ENCODE measurements at regions not wholly inside any gene's neighbourhood (a gene's known extent, or its start where the extent isn't known, plus 50 kb on each side); places are given as distances from the start of the nearest gene placed in this dataset.

DNA sequence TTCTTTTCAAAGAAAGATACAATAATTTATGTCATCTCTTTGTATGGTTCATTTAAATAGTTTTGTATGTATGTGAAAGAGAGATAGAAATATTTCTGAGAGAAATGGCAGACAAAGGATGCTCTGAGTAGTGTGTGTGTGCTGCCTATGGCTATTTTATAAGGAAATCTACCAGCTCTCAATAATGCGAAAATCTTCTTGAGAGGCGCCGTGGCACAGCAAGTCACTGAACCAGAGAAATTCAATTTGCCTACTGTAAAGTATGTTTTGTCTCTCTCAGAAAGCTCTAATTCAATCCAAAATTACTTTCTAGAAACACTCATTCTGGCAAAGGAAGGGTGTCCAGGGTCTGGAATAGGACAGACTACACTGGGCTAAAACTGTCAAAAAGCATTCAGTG, 1981.1 kb downstream of the EFNA5 start:
- ATAC-seq (ENCODE audit: low read depth), result no peak
- no peak overlapping the region for H3K9ac ChIP-seq (ENCODE audit: low read length)

GRCh38 chr5:105688227-105688792, 1982.4 kb downstream of the EFNA5 start:
- no peak overlapping the region for H3K4me3 Mint-ChIP-seq
- WGBS (ENCODE audit: insufficient coverage), result 83% methylated on average over 3 of the region's 4 CpGs

More for the DNA sequence above, 1981.1 kb downstream of the EFNA5 start:
- Histone ChIP-seq H3K9me3 (ENCODE audit: control extremely low read depth in 1 of 3, control insufficient read depth in 2 of 3, insufficient read depth in 1 of 3, low read length in 2 of 3) (peaks cover 0 to 3% (median 0%) of the 10 kb centered on the region in 3 donors), H3K27ac (ENCODE audit: low read length in 2 of 2) (no peak overlapping the region), H3K36me3 (replicated peaks in 1 of 2; ENCODE audit: control extremely low read depth in 1 of 2, control insufficient read depth in 1 of 2, extremely low read depth in 1 of 2, insufficient read depth in 2 of 2, low read length in 1 of 2) (no peaks in the 10 kb centered on the region), H3K4me2 (replicated peaks; ENCODE audit: low read depth, low read length, poor library complexity, severe bottlenecking) (no peak overlapping the region), H4K20me1 (ENCODE audit: control insufficient read depth, insufficient read depth, low read length, poor library complexity, severe bottlenecking) (no peaks in the 10 kb centered on the region), H3K4me3 (ENCODE audit: control extremely low read depth in 1 of 5, extremely low read depth in 1 of 5, insufficient read depth in 1 of 5, low read depth in 2 of 5, low read length in 4 of 5) (no peak overlapping the region), H3K79me2 (ENCODE audit: control insufficient read depth, insufficient read depth, low read length) (no peaks in the 10 kb centered on the region), H2AFZ (ENCODE audit: insufficient read depth, low read depth, low read length, poor library complexity, severe bottlenecking) (no peak overlapping the region), H3K27me3 (replicated peaks in 1 of 4; ENCODE audit: control extremely low read depth in 1 of 4, control insufficient read depth in 3 of 4, insufficient read depth in 4 of 4, low read length in 3 of 4) (no peaks in the 10 kb centered on the region), H3K4me1 (ENCODE audit: control insufficient read depth in 2 of 2, insufficient read depth in 2 of 2, low read length in 2 of 2) (no peaks in the 10 kb centered on the region)
- Mint-ChIP-seq H3K9me3 (ENCODE audit: insufficient read depth) (no peaks in the 10 kb centered on the region), H3K4me1 (no peaks in the 10 kb centered on the region), H3K4me3 (no peak overlapping the region), H3K27me3 (no peaks in the 10 kb centered on the region), H3K27ac (no peak overlapping the region)
- intact Hi-C loops (cut with micrococcal nuclease), result no loop called here
- POLR2A ChIA-PET, result no interaction called here
- no CpG with 5 or more reads among the region's 3 CpGs for WGBS (ENCODE audit: insufficient coverage)
- TF ChIP-seq EZH2 (IDR thresholded peaks at IDR 0.05; ENCODE audit: borderline replicate concordance, insufficient read depth, low read depth, low read length, poor library complexity, severe bottlenecking), result no peak
- TF ChIP-seq, protein P1, sequence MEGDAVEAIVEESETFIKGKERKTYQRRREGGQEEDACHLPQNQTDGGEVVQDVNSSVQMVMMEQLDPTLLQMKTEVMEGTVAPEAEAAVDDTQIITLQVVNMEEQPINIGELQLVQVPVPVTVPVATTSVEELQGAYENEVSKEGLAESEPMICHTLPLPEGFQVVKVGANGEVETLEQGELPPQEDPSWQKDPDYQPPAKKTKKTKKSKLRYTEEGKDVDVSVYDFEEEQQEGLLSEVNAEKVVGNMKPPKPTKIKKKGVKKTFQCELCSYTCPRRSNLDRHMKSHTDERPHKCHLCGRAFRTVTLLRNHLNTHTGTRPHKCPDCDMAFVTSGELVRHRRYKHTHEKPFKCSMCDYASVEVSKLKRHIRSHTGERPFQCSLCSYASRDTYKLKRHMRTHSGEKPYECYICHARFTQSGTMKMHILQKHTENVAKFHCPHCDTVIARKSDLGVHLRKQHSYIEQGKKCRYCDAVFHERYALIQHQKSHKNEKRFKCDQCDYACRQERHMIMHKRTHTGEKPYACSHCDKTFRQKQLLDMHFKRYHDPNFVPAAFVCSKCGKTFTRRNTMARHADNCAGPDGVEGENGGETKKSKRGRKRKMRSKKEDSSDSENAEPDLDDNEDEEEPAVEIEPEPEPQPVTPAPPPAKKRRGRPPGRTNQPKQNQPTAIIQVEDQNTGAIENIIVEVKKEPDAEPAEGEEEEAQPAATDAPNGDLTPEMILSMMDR (IDR thresholded peaks at IDR 0.05), result no peak
- CTCF ChIA-PET, result no interaction called here
- no peak for DNase-seq

More at GRCh38 chr5:105688227-105688792, 1982.4 kb downstream of the EFNA5 start:
- Histone ChIP-seq H3K79me2 (ENCODE audit: control insufficient read depth, insufficient read depth, low read length) (no peaks in the 10 kb centered on the region), H3K9ac (ENCODE audit: low read length) (no peak overlapping the region), H3K4me1 (ENCODE audit: control insufficient read depth in 2 of 2, insufficient read depth in 2 of 2, low read length in 2 of 2) (no peaks in the 10 kb centered on the region), H2AFZ (ENCODE audit: insufficient read depth, low read depth, low read length, poor library complexity, severe bottlenecking) (no peak overlapping the region), H3K27me3 (replicated peaks in 1 of 4; ENCODE audit: control extremely low read depth in 1 of 4, control insufficient read depth in 3 of 4, insufficient read depth in 4 of 4, low read length in 3 of 4) (no peaks in the 10 kb centered on the region), H3K4me3 (ENCODE audit: control extremely low read depth in 1 of 5, extremely low read depth in 1 of 5, insufficient read depth in 1 of 5, low read depth in 2 of 5, low read length in 4 of 5) (no peak overlapping the region), H3K9me3 (ENCODE audit: control extremely low read depth in 1 of 3, control insufficient read depth in 2 of 3, insufficient read depth in 1 of 3, low read length in 2 of 3) (peaks cover 0 to 3% (median 0%) of the 10 kb centered on the region in 3 donors), H3K4me2 (replicated peaks; ENCODE audit: low read depth, low read length, poor library complexity, severe bottlenecking) (no peak overlapping the region), H4K20me1 (ENCODE audit: control insufficient read depth, insufficient read depth, low read length, poor library complexity, severe bottlenecking) (no peaks in the 10 kb centered on the region), H3K36me3 (replicated peaks in 1 of 2; ENCODE audit: control extremely low read depth in 1 of 2, control insufficient read depth in 1 of 2, extremely low read depth in 1 of 2, insufficient read depth in 2 of 2, low read length in 1 of 2) (no peaks in the 10 kb centered on the region), H3K27ac (ENCODE audit: low read length in 2 of 2) (no peak overlapping the region)
- no peaks in the 10 kb centered on the region for H3K9me3 Mint-ChIP-seq (ENCODE audit: insufficient read depth)
- intact Hi-C loops (cut with micrococcal nuclease), result no loop called here
- H3K27me3 Mint-ChIP-seq, result no peaks in the 10 kb centered on the region
- ChIA-PET CTCF (no interaction called here), POLR2A (no interaction called here)
- ATAC-seq (ENCODE audit: low read depth) (no peak), DNase-seq (no peak)
- no peaks in the 10 kb centered on the region for H3K4me1 Mint-ChIP-seq
- TF ChIP-seq EZH2 (IDR thresholded peaks at IDR 0.05; ENCODE audit: borderline replicate concordance, insufficient read depth, low read depth, low read length, poor library complexity, severe bottlenecking), result no peak
- TF ChIP-seq, protein P1 (IDR thresholded peaks at IDR 0.05), result no peak
- no peak overlapping the region for H3K27ac Mint-ChIP-seq
